Suprapubic skin (tissue), 3 donors: ENCODE measurements at regions not wholly inside any gene's neighbourhood (a gene's known extent, or its start where the extent isn't known, plus 50 kb on each side); places are given as distances from the start of the nearest gene placed in this dataset.

Experiments
- CTCF ChIP-seq, 2 donors: fragments of 200-600 bp in 1 of 2; fragments of 450-650 bp in 1 of 2; sonication (generic) in 1 of 2; IDR thresholded peaks; one replicate each; pipeline ENCODE4 v1.5.1; 2016 to 2019; ENCODE audit warnings: antibody characterized with exemption in 2 of 2, mild to moderate bottlenecking in 1 of 2, moderate library complexity in 1 of 2
- POLR2A ChIP-seq, 2 donors: fragments of 450-650 bp; IDR thresholded peaks; one replicate each; pipeline ENCODE4 v1.6.1; 2017; ENCODE audit warnings: antibody characterized with exemption in 2 of 2, mild to moderate bottlenecking in 2 of 2, moderate library complexity in 2 of 2

GRCh38 chr14:71354142-71354541, 446.9 kb downstream of the PCNX1 start:
- TF ChIP-seq CTCF (IDR thresholded peaks at IDR 0.05) (no peak), POLR2A (IDR thresholded peaks at IDR 0.05) (no peak)
